GM12878 (cell line): ENCODE measurements at regions not wholly inside any gene's neighbourhood (a gene's known extent, or its start where the extent isn't known, plus 50 kb on each side); places are given as distances from the start of the nearest gene placed in this dataset.
A peak's percentile ranks its signal among the peaks of the same experiment; 100 is the strongest.

Source experiments
- ATAC-seq: fragments of 200-7000 bp; cut with Tn5 transposase; 3 replicates; pipeline ENCODE4 v1.9.1; 2020; ENCODE audit warnings: mild to moderate bottlenecking, moderate library complexity
- BruUV-seq: library from RNA; stranded (reverse); fragments of 400-500 nt; replicated peaks from 2 replicates; lab custom pipeline; 2021; lab: Mats Ljungman, UMichigan
- CTCF ChIA-PET: fragments of 300-600 bp; sonication (Branson Sonifier 250); formaldehyde crosslinking; extraction: SDS; loops from one replicate; lab custom pipeline; 2021; ENCODE audit warnings: inconsistent platforms; lab: Yijun Ruan, JAX
- POLR2A ChIA-PET: fragments of 350-600 bp; formaldehyde crosslinking; extraction: SDS; loops from one replicate; lab custom pipeline; 2021; ENCODE audit warnings: inconsistent platforms; lab: Charles Lee
- RAD21 ChIA-PET: fragments of 300-600 bp; sonication (Branson Sonifier 250); formaldehyde crosslinking; loops from one replicate; lab custom pipeline; 2023; ENCODE audit warnings: antibody characterized with exemption; ENCODE audit not compliant: unreplicated experiment; lab: Charles Lee
- SMC1A ChIA-PET: fragments of 300-600 bp; sonication (Branson Sonifier 250); formaldehyde crosslinking; loops from one replicate; lab custom pipeline; 2023; ENCODE audit not compliant: unreplicated experiment, uncharacterized antibody; lab: Charles Lee
- DNase-seq: peaks from one replicate; pipeline ENCODE4 v3.0.0-alpha.2; 2011; ENCODE audit warnings: low read depth, low spot score
- FAIRE-seq: peaks from 3 replicates; lab custom pipeline; 2011; peaks lifted over from hg19 to GRCh38; lab: Jason Lieb, UNC
- H2AFZ ChIP-seq: 2 replicates; pipeline ENCODE4 v1.6.0; 2011; ENCODE audit warnings: low read depth, low read length, control low read depth; ENCODE audit not compliant: control insufficient read depth
- H3K27ac ChIP-seq: 2 replicates; pipeline ENCODE4 v1.5.1; 2011; ENCODE audit warnings: control low read depth; ENCODE audit not compliant: control insufficient read depth, insufficient read depth
- H3K27me3 ChIP-seq, 2 experiments: replicated peaks in 1 of 2; 2 replicates each; pipeline versions ENCODE4 v1.6.0 to v1.6.1; 2011; ENCODE audit warnings: low read length in 1 of 2; ENCODE audit not compliant: control insufficient read depth in 2 of 2, insufficient read depth in 2 of 2
- H3K36me3 ChIP-seq, 2 experiments: 2 replicates each; pipeline ENCODE4 v1.5.1; 2011; ENCODE audit warnings: low read length in 1 of 2; ENCODE audit not compliant: control insufficient read depth in 2 of 2, insufficient read depth in 2 of 2
- H3K4me1 ChIP-seq: 2 replicates; pipeline ENCODE4 v1.6.1; 2011; ENCODE audit warnings: mild to moderate bottlenecking, low read length, moderate library complexity, mixed read lengths; ENCODE audit not compliant: control insufficient read depth, insufficient read depth
- H3K4me2 ChIP-seq: 2 replicates; pipeline ENCODE4 v1.6.0; 2011; ENCODE audit warnings: control low read depth; ENCODE audit not compliant: control insufficient read depth, insufficient read depth
- H3K4me3 ChIP-seq: fragments of 200-600 bp; sonication (generic); 2 replicates; pipeline ENCODE4 v1.5.1; 2016
- H3K79me2 ChIP-seq: 2 replicates; pipeline ENCODE4 v1.6.0; 2011; ENCODE audit warnings: low read length; ENCODE audit not compliant: control insufficient read depth, insufficient read depth
- H3K9ac ChIP-seq: 2 replicates; pipeline ENCODE4 v1.8.0; 2011; ENCODE audit warnings: low read length, control low read depth, mixed read lengths; ENCODE audit not compliant: control insufficient read depth, insufficient read depth
- H3K9me3 ChIP-seq: replicated peaks from 3 replicates; pipeline ENCODE4 v1.5.1; 2011; ENCODE audit warnings: mild to moderate bottlenecking, low read length; ENCODE audit not compliant: control insufficient read depth, insufficient read depth
- H4K20me1 ChIP-seq: 2 replicates; pipeline ENCODE4 v1.6.0; 2011; ENCODE audit not compliant: control insufficient read depth, insufficient read depth
- BACH1 ChIP-seq: fragments of 450-650 bp; IDR thresholded peaks from 2 replicates; pipeline ENCODE4 v1.6.1; 2017; ENCODE audit warnings: mild to moderate bottlenecking, borderline replicate concordance
- BHLHE40 ChIP-seq, 2 experiments: fragments of 450-650 bp in 1 of 2; IDR thresholded peaks; 2 replicates each; pipeline ENCODE4 v1.6.1; 2011 to 2017; ENCODE audit warnings: low read depth in 2 of 2, borderline replicate concordance in 1 of 2, improper control_type of control experiment in 1 of 2, low read length in 1 of 2, mild to moderate bottlenecking in 1 of 2
- CHD1 ChIP-seq: IDR thresholded peaks from 2 replicates; pipeline ENCODE4 v1.6.1; 2012; ENCODE audit warnings: low read depth, low read length, improper control_type of control experiment
- CREM ChIP-seq: IDR thresholded peaks from 2 replicates; pipeline ENCODE4 v1.6.1; 2014; ENCODE audit warnings: antibody characterized with exemption, low read depth
- DPF2 ChIP-seq: fragments of 450-650 bp; IDR thresholded peaks from 2 replicates; pipeline ENCODE4 v1.6.1; 2017; ENCODE audit warnings: mild to moderate bottlenecking
- HDGF ChIP-seq: fragments of 450-650 bp; IDR thresholded peaks from 2 replicates; pipeline ENCODE4 v1.6.1; 2016; ENCODE audit warnings: antibody characterized with exemption
- IKZF2 ChIP-seq, 2 experiments: fragments of 450-650 bp; IDR thresholded peaks; 2 replicates each; pipeline ENCODE4 v1.6.1; 2017; ENCODE audit warnings: mild to moderate bottlenecking in 2 of 2, moderate library complexity in 2 of 2
- MYB ChIP-seq: fragments of 150-350 bp; IDR thresholded peaks from 2 replicates; pipeline ENCODE4 v1.6.1; 2014; ENCODE audit warnings: mild to moderate bottlenecking, low read depth, low read length, borderline replicate concordance
- NR2C1 ChIP-seq: fragments of 450-650 bp; IDR thresholded peaks from 2 replicates; pipeline ENCODE4 v1.6.1; 2017; ENCODE audit warnings: antibody characterized with exemption, mild to moderate bottlenecking, moderate library complexity
- PAX5 ChIP-seq: IDR thresholded peaks from 2 replicates; pipeline ENCODE4 v1.6.1; 2011; ENCODE audit warnings: low read depth, low read length, borderline replicate concordance
- SMARCA5 ChIP-seq: fragments of 450-650 bp; IDR thresholded peaks from 2 replicates; pipeline ENCODE4 v1.6.1; 2017; ENCODE audit warnings: mild to moderate bottlenecking
- TAF1 ChIP-seq: IDR thresholded peaks from 2 replicates; pipeline ENCODE4 v1.6.1; 2011; ENCODE audit warnings: mild to moderate bottlenecking, low read depth, low read length, borderline replicate concordance
- TCF3 ChIP-seq: IDR thresholded peaks from 2 replicates; pipeline ENCODE4 v1.6.1; 2012; ENCODE audit warnings: low read depth, mild to moderate bottlenecking, low read length, borderline replicate concordance; ENCODE audit not compliant: insufficient read depth
- WGBS: methylation state at CpG from one replicate; pipeline ENCODE4 v1.1.6; 2016; ENCODE audit warnings: low lambda C conversion rate; ENCODE audit not compliant: insufficient replicate concordance, insufficient coverage; ENCODE audit errors: missing lambda C conversion rate; 5-methylcytosine and 5-hydroxymethylcytosine counted together
- in situ Hi-C: fragments of 300-500 bp; cut with MboI; formaldehyde crosslinking; loops from 9 replicates; pipeline ENCODE4 v1.14.3; 2018; ENCODE audit warnings: mixed read lengths
- intact Hi-C: fragments of 100-400 bp; cut with micrococcal nuclease; formaldehyde crosslinking; loops from one replicate; pipeline ENCODE4 v1.14.2; 2022; ENCODE audit not compliant: unreplicated experiment
- TF ChIP-seq, protein P1 (sequence below): fragments of 450-650 bp; IDR thresholded peaks from 2 replicates; pipeline ENCODE4 v1.6.1; 2016; ENCODE audit warnings: mild to moderate bottlenecking
- TF ChIP-seq, protein P2 (sequence below): IDR thresholded peaks from 2 replicates; pipeline ENCODE4 v1.6.1; 2011; ENCODE audit warnings: low read depth, low read length, improper control_type of control experiment, borderline replicate concordance
- TF ChIP-seq, protein P3 (sequence below): IDR thresholded peaks from 2 replicates; pipeline ENCODE4 v1.6.1; 2012; ENCODE audit warnings: mild to moderate bottlenecking, low read depth, low read length
- TF ChIP-seq, protein P4 (sequence below): fragments of 450-650 bp; IDR thresholded peaks from 2 replicates; pipeline ENCODE4 v1.6.1; 2017; ENCODE audit warnings: low read depth, mild to moderate bottlenecking, moderate library complexity

DNA sequence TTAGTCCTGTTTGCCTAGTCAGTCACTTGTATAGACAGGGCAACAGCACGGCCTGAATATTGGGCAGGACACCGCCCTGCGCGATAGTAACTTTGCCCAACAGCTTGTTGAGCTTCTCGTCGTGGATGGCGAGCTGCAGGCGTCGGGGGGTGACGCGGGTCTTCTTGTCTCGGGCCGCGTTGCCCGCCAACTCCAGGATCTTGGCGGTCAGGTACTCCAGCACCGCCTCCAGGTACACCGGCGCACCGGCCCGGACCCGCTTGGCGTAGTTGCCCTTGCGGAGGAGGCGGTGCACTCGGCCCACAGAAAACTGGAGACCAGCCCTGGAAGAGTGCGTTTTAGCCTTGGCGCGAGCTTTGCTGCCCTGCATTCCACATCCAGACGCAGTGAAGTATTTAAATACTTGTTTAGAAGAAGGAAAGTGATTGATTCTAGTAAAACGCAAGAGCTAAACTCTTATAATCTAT lies 92.8 kb upstream of the BTN3A2 start:
- Histone ChIP-seq H3K27ac (peak overlapping the region; percentile 96), H4K20me1 (no peaks in the 10 kb centered on the region), H3K4me2 (peak overlapping the region; percentile 70), H3K4me3 (peak overlapping the region; percentile 72), H3K4me1 (peaks cover 3% of the 10 kb centered on the region), H3K79me2 (peaks cover 3% of the 10 kb centered on the region), H3K9ac (peak overlapping the region; percentile 90), H3K9me3 (no peaks in the 10 kb centered on the region), H3K27me3 (no peaks in the 10 kb centered on the region), H3K36me3 (no peaks in the 10 kb centered on the region), H2AFZ (peak overlapping the region; percentile 66)
- no TSS peak for BruUV-seq
- ATAC-seq (peak; percentile 38), FAIRE-seq (no peak), DNase-seq (no peak)
- CTCF ChIA-PET = interaction anchor here (0.6 to 10.7 kb wide), 11 partner anchors 8 to 873 kb away, joined by 3 to 131 read pairs (median 6); a partner anchor contains a TSS
- in situ Hi-C loops (loop anchor here (5.0 kb wide), 1 partner anchor 860 kb away; a partner anchor contains a TSS), intact Hi-C loops (loop anchor here (1.0 to 10.0 kb wide), 10 partner anchors 13 to 1621 kb away; a partner anchor contains a TSS)
- RAD21 ChIA-PET = interaction anchor here (0.8 to 5.3 kb wide), 16 partner anchors 9 to 202 kb away, joined by 3 to 43 read pairs (median 6); a partner anchor contains a TSS
- WGBS = under 1% methylated on average over 19 of the region's 31 CpGs
- POLR2A ChIA-PET = interaction anchor here (0.6 to 7.0 kb wide), 25 partner anchors 10 to 1624 kb away, joined by 3 to 86 read pairs (median 8); a partner anchor contains a TSS
- SMC1A ChIA-PET = interaction anchor here (0.6 to 6.1 kb wide), 11 partner anchors 9 to 873 kb away, joined by 3 to 49 read pairs (median 5); a partner anchor contains a TSS
- TF ChIP-seq SMARCA5 = peak; percentile 25; the same call in 1 of the 2 replicates
- 0 out of 4 replicates have a peak, but pooled peaks of 1 of the 2 experiments have one; percentile 11 for TF ChIP-seq BHLHE40 (IDR thresholded peaks at IDR 0.05; ENCODE audit: borderline replicate concordance in 1 of 2, low read depth in 2 of 2, low read length in 1 of 2)
- TF ChIP-seq, protein P1, sequence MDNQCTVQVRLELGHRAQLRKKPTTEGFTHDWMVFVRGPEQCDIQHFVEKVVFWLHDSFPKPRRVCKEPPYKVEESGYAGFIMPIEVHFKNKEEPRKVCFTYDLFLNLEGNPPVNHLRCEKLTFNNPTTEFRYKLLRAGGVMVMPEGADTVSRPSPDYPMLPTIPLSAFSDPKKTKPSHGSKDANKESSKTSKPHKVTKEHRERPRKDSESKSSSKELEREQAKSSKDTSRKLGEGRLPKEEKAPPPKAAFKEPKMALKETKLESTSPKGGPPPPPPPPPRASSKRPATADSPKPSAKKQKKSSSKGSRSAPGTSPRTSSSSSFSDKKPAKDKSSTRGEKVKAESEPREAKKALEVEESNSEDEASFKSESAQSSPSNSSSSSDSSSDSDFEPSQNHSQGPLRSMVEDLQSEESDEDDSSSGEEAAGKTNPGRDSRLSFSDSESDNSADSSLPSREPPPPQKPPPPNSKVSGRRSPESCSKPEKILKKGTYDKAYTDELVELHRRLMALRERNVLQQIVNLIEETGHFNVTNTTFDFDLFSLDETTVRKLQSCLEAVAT = no peak
- no peak for TF ChIP-seq PAX5
- no peak for TF ChIP-seq BACH1
- TF ChIP-seq CREM = no peak
- TF ChIP-seq, protein P2, sequence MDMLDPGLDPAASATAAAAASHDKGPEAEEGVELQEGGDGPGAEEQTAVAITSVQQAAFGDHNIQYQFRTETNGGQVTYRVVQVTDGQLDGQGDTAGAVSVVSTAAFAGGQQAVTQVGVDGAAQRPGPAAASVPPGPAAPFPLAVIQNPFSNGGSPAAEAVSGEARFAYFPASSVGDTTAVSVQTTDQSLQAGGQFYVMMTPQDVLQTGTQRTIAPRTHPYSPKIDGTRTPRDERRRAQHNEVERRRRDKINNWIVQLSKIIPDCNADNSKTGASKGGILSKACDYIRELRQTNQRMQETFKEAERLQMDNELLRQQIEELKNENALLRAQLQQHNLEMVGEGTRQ = no peak
- peak; percentile 40; the same call in 1 of the 2 replicates for TF ChIP-seq HDGF
- no peak for TF ChIP-seq TAF1
- TF ChIP-seq, protein P3, sequence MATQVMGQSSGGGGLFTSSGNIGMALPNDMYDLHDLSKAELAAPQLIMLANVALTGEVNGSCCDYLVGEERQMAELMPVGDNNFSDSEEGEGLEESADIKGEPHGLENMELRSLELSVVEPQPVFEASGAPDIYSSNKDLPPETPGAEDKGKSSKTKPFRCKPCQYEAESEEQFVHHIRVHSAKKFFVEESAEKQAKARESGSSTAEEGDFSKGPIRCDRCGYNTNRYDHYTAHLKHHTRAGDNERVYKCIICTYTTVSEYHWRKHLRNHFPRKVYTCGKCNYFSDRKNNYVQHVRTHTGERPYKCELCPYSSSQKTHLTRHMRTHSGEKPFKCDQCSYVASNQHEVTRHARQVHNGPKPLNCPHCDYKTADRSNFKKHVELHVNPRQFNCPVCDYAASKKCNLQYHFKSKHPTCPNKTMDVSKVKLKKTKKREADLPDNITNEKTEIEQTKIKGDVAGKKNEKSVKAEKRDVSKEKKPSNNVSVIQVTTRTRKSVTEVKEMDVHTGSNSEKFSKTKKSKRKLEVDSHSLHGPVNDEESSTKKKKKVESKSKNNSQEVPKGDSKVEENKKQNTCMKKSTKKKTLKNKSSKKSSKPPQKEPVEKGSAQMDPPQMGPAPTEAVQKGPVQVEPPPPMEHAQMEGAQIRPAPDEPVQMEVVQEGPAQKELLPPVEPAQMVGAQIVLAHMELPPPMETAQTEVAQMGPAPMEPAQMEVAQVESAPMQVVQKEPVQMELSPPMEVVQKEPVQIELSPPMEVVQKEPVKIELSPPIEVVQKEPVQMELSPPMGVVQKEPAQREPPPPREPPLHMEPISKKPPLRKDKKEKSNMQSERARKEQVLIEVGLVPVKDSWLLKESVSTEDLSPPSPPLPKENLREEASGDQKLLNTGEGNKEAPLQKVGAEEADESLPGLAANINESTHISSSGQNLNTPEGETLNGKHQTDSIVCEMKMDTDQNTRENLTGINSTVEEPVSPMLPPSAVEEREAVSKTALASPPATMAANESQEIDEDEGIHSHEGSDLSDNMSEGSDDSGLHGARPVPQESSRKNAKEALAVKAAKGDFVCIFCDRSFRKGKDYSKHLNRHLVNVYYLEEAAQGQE = no peak
- peak in 1 of 2 experiments; percentile 29; a peak in 1 of 4 replicates for TF ChIP-seq IKZF2 (IDR thresholded peaks at IDR 0.05)
- TF ChIP-seq CHD1 = 0 out of 2 replicates have a peak, but pooled peaks have one; percentile 63
- TF ChIP-seq DPF2 = no peak
- TF ChIP-seq, protein P4, sequence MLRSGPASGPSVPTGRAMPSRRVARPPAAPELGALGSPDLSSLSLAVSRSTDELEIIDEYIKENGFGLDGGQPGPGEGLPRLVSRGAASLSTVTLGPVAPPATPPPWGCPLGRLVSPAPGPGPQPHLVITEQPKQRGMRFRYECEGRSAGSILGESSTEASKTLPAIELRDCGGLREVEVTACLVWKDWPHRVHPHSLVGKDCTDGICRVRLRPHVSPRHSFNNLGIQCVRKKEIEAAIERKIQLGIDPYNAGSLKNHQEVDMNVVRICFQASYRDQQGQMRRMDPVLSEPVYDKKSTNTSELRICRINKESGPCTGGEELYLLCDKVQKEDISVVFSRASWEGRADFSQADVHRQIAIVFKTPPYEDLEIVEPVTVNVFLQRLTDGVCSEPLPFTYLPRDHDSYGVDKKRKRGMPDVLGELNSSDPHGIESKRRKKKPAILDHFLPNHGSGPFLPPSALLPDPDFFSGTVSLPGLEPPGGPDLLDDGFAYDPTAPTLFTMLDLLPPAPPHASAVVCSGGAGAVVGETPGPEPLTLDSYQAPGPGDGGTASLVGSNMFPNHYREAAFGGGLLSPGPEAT = no peak
- TF ChIP-seq TCF3 = no peak
- TF ChIP-seq NR2C1 = no peak
- no peak for TF ChIP-seq MYB
